ENCODE measurements at regions not wholly inside any gene's neighbourhood (a gene's known extent, or its start where the extent isn't known, plus 50 kb on each side); places are given as distances from the start of the nearest gene placed in this dataset.

- H2BK5ac ChIP-seq (ENCODE audit: low read depth, low read length, poor library complexity), result no peak overlapping the region
- H3K4ac ChIP-seq (ENCODE audit: low read depth, low read length), result no peak overlapping the region
- no peak overlapping the region for H3K23ac ChIP-seq (ENCODE audit: low read length)
- no peak overlapping the region for H4K8ac ChIP-seq (ENCODE audit: low read depth, low read length)
- no peaks in the 10 kb centered on the region for H3K79me1 ChIP-seq (ENCODE audit: low read length)
- H3K36me3 ChIP-seq (ENCODE audit: control insufficient read depth in 1 of 2, insufficient read depth in 2 of 2, low read length in 2 of 2), result no peaks in the 10 kb centered on the region
- DNase-seq, result no peak
- H3K27ac ChIP-seq (ENCODE audit: low read depth, low read length), result no peak overlapping the region
- no peaks in the 10 kb centered on the region for H3K79me2 ChIP-seq (ENCODE audit: control insufficient read depth, insufficient read depth, low read length, poor library complexity)
- no peak overlapping the region for H4K12ac ChIP-seq (ENCODE audit: low read depth, low read length)
- no peak overlapping the region for H3K4me2 ChIP-seq (ENCODE audit: low read length)
- no peak overlapping the region for H2BK12ac ChIP-seq (ENCODE audit: low read length)
- no peak overlapping the region for H2AK5ac ChIP-seq (ENCODE audit: low read length)
- no peaks in the 10 kb centered on the region for H3K9me3 ChIP-seq (ENCODE audit: insufficient read depth, low read depth, low read length)
- no peak overlapping the region for H3K14ac ChIP-seq (ENCODE audit: low read length)
- no CpG with 5 or more reads among the region's 6 CpGs for WGBS (ENCODE audit: extremely low coverage, insufficient coverage, insufficient read length)
- H2AFZ ChIP-seq (ENCODE audit: insufficient read depth, low read length, poor library complexity), result no peak overlapping the region
- no peak overlapping the region for H3K4me3 ChIP-seq (ENCODE audit: low read depth, low read length)
- H2BK120ac ChIP-seq (ENCODE audit: insufficient read depth, low read length, poor library complexity), result no peak overlapping the region
- no peaks in the 10 kb centered on the region for H3K4me1 ChIP-seq (ENCODE audit: control insufficient read depth in 1 of 2, insufficient read depth in 2 of 2, low read length in 2 of 2)
- no peak overlapping the region for H3K9ac ChIP-seq (ENCODE audit: low read length)
- H3K18ac ChIP-seq (ENCODE audit: low read length), result no peak overlapping the region
- no peak overlapping the region for H4K91ac ChIP-seq (ENCODE audit: low read depth, low read length)
- H3K27me3 ChIP-seq (ENCODE audit: insufficient read depth, low read length), result no peaks in the 10 kb centered on the region
Measured at GRCh38 chr1:177786176-177786745, 183.6 kb downstream of the SEC16B start.

DNA sequence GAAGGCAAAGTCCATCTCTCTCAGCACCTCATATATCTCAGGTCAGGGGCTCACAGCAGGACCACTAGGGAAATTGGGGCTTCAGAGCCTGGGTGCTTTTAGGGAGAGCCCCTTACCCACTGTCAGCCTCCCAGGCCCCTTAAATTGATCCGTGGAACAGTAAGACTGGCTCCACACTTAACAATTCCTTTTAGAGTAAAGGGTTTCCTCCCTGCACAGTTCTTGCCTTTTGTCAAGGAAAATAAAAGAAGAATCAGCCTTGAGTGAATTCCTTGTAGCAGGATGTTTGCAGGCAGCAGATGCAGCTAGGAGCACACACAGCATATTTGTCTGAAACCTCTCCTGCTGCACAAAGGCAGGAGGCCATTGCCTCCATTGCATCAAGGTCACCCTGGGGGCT is 184.9 kb downstream of the SEC16B start:
- Histone ChIP-seq H2AK5ac (ENCODE audit: low read length) (no peak overlapping the region), H4K91ac (ENCODE audit: low read depth, low read length) (no peak overlapping the region), H2BK120ac (ENCODE audit: insufficient read depth, low read length, poor library complexity) (no peak overlapping the region), H2AFZ (ENCODE audit: insufficient read depth, low read length, poor library complexity) (no peak overlapping the region), H3K9me3 (ENCODE audit: insufficient read depth, low read depth, low read length) (no peaks in the 10 kb centered on the region), H3K14ac (ENCODE audit: low read length) (no peak overlapping the region), H3K9ac (ENCODE audit: low read length) (no peak overlapping the region), H3K27ac (ENCODE audit: low read depth, low read length) (no peak overlapping the region), H3K23ac (ENCODE audit: low read length) (no peak overlapping the region), H3K4me2 (ENCODE audit: low read length) (no peak overlapping the region), H3K18ac (ENCODE audit: low read length) (no peak overlapping the region), H2BK12ac (ENCODE audit: low read length) (no peak overlapping the region), H3K27me3 (ENCODE audit: insufficient read depth, low read length) (no peaks in the 10 kb centered on the region), H3K4me1 (ENCODE audit: control insufficient read depth in 1 of 2, insufficient read depth in 2 of 2, low read length in 2 of 2) (no peaks in the 10 kb centered on the region), H4K8ac (ENCODE audit: low read depth, low read length) (no peak overlapping the region), H3K4ac (ENCODE audit: low read depth, low read length) (no peak overlapping the region), H2BK5ac (ENCODE audit: low read depth, low read length, poor library complexity) (no peak overlapping the region), H3K79me2 (ENCODE audit: control insufficient read depth, insufficient read depth, low read length, poor library complexity) (no peaks in the 10 kb centered on the region), H3K4me3 (ENCODE audit: low read depth, low read length) (no peak overlapping the region), H3K36me3 (ENCODE audit: control insufficient read depth in 1 of 2, insufficient read depth in 2 of 2, low read length in 2 of 2) (no peaks in the 10 kb centered on the region), H4K12ac (ENCODE audit: low read depth, low read length) (no peak overlapping the region), H3K79me1 (ENCODE audit: low read length) (no peaks in the 10 kb centered on the region)
- WGBS (ENCODE audit: extremely low coverage, insufficient coverage, insufficient read length), result no CpG with 5 or more reads among the region's 1 CpG
- no peak for DNase-seq

- Histone ChIP-seq H4K12ac (ENCODE audit: low read depth, low read length) (no peak overlapping the region), H4K91ac (ENCODE audit: low read depth, low read length) (no peak overlapping the region), H4K8ac (ENCODE audit: low read depth, low read length) (no peak overlapping the region), H2AFZ (ENCODE audit: insufficient read depth, low read length, poor library complexity) (no peak overlapping the region), H3K18ac (ENCODE audit: low read length) (no peak overlapping the region), H2BK5ac (ENCODE audit: low read depth, low read length, poor library complexity) (no peak overlapping the region), H3K27me3 (ENCODE audit: insufficient read depth, low read length) (no peaks in the 10 kb centered on the region), H3K27ac (ENCODE audit: low read depth, low read length) (no peak overlapping the region), H3K9me3 (ENCODE audit: insufficient read depth, low read depth, low read length) (no peaks in the 10 kb centered on the region), H2BK120ac (ENCODE audit: insufficient read depth, low read length, poor library complexity) (no peak overlapping the region), H3K14ac (ENCODE audit: low read length) (no peak overlapping the region), H2AK5ac (ENCODE audit: low read length) (no peak overlapping the region), H3K79me1 (ENCODE audit: low read length) (no peaks in the 10 kb centered on the region), H2BK12ac (ENCODE audit: low read length) (no peak overlapping the region), H3K4me2 (ENCODE audit: low read length) (no peak overlapping the region), H3K36me3 (ENCODE audit: control insufficient read depth in 1 of 2, insufficient read depth in 2 of 2, low read length in 2 of 2) (no peaks in the 10 kb centered on the region), H3K4me3 (ENCODE audit: low read depth, low read length) (no peak overlapping the region), H3K79me2 (ENCODE audit: control insufficient read depth, insufficient read depth, low read length, poor library complexity) (no peaks in the 10 kb centered on the region), H3K4me1 (ENCODE audit: control insufficient read depth in 1 of 2, insufficient read depth in 2 of 2, low read length in 2 of 2) (no peaks in the 10 kb centered on the region), H3K4ac (ENCODE audit: low read depth, low read length) (no peak overlapping the region), H3K9ac (ENCODE audit: low read length) (no peak overlapping the region), H3K23ac (ENCODE audit: low read length) (no peak overlapping the region)
- DNase-seq, result no peak
- no CpG with 5 or more reads among the region's 1 CpG for WGBS (ENCODE audit: extremely low coverage, insufficient coverage, insufficient read length)
Measured at GRCh38 chr1:177784409-177784808, 185.4 kb downstream of the SEC16B start.

- Histone ChIP-seq H2BK120ac (ENCODE audit: insufficient read depth, low read length, poor library complexity) (no peak overlapping the region), H3K14ac (ENCODE audit: low read length) (no peak overlapping the region), H2BK5ac (ENCODE audit: low read depth, low read length, poor library complexity) (no peak overlapping the region), H2AK5ac (ENCODE audit: low read length) (no peak overlapping the region), H3K79me1 (ENCODE audit: low read length) (no peaks in the 10 kb centered on the region), H4K12ac (ENCODE audit: low read depth, low read length) (no peak overlapping the region), H4K8ac (ENCODE audit: low read depth, low read length) (no peak overlapping the region), H3K4me1 (ENCODE audit: control insufficient read depth in 1 of 2, insufficient read depth in 2 of 2, low read length in 2 of 2) (no peaks in the 10 kb centered on the region), H3K9ac (ENCODE audit: low read length) (no peak overlapping the region), H4K91ac (ENCODE audit: low read depth, low read length) (no peak overlapping the region), H3K9me3 (ENCODE audit: insufficient read depth, low read depth, low read length) (no peaks in the 10 kb centered on the region), H2AFZ (ENCODE audit: insufficient read depth, low read length, poor library complexity) (no peak overlapping the region), H3K4me3 (ENCODE audit: low read depth, low read length) (no peak overlapping the region), H3K23ac (ENCODE audit: low read length) (no peak overlapping the region), H3K27ac (ENCODE audit: low read depth, low read length) (no peak overlapping the region), H2BK12ac (ENCODE audit: low read length) (no peak overlapping the region), H3K4me2 (ENCODE audit: low read length) (no peak overlapping the region), H3K4ac (ENCODE audit: low read depth, low read length) (no peak overlapping the region), H3K36me3 (ENCODE audit: control insufficient read depth in 1 of 2, insufficient read depth in 2 of 2, low read length in 2 of 2) (no peaks in the 10 kb centered on the region), H3K79me2 (ENCODE audit: control insufficient read depth, insufficient read depth, low read length, poor library complexity) (no peaks in the 10 kb centered on the region), H3K18ac (ENCODE audit: low read length) (no peak overlapping the region), H3K27me3 (ENCODE audit: insufficient read depth, low read length) (no peaks in the 10 kb centered on the region)
- WGBS (ENCODE audit: extremely low coverage, insufficient coverage, insufficient read length), result no CpG with 5 or more reads among the region's 4 CpGs
- no peak for DNase-seq
Measured at GRCh38 chr1:177783051-177783450, 186.8 kb downstream of the SEC16B start.
